GM20000 (cell line): ENCODE measurements at regions not wholly inside any gene's neighbourhood (a gene's known extent, or its start where the extent isn't known, plus 50 kb on each side); places are given as distances from the start of the nearest gene placed in this dataset.
"Not testable (repeated sequence)": the region's sequence is repeated elsewhere in the genome, so short reads cannot be mapped to it uniquely, and the experiment has no call there.

Experiments
- DNase-seq: peaks from one replicate; pipeline ENCODE4 v3.0.0; 2012; ENCODE audit warnings: low spot score
- CTCF ChIP-seq: IDR thresholded peaks from 2 replicates; pipeline ENCODE4 v1.5.1; 2012; ENCODE audit warnings: mild to moderate bottlenecking, control low read depth; ENCODE audit errors: extremely low read depth, missing control alignments

DNA sequence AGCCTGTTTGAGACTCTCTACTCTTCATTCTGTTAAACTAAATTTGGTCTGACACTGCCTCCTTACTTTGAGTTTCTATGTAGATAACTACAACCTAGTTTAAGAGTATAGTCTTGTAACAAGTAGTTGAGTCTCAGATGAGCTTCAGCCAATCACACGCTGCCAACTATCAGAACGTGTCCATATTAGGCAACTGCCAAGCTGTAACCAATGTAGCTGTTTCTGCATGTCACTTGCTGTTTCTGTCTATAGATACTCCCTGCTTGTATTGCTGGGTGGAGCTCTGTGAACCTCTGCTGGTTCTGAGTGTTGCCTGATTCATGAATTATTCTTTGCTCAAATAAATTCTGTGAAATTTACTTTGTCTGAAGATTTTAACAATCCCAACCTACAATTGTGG lies 452.6 kb upstream of the NR5A2 start:
- DNase-seq, result no peak
- TF ChIP-seq CTCF, result no peak

DNA sequence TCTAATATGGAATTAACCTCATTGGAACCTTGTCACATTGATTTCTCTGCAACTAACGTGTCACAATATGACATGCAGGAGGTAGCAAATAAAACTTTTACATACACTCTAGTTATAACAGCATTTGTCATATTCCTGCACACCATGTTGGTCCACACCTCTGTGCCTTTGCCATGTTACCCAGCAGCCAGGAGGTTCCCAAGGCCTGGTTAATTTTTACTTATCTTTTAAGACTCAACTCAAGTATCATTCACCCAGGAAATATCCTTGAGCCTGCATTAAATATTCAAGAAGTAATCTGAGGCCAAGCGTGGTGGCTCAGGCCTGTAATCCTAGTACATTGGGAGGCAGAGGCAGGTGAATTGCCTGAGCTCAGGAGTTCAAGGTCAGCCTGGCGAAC lies 447.2 kb upstream of the NR5A2 start:
- DNase-seq, result no peak
- TF ChIP-seq CTCF, result no peak

DNA sequence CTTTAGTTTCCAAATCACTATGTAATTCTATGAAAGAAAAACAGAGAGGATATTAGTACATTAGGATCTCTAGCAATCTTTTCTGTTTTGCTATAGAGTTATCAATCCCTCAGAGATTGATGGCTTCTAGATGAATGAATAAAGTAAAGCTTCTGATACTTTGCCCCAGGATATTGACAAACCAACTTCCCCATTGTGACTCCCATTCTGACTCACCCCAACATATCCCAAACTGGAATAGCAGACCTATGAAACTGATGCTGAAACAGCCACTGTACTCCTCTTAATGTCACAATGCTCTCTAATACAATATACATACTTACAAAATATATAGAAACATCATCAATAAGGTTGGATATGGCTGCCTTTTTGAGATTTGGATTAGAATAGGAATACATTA lies 442.1 kb upstream of the NR5A2 start:
- no peak for DNase-seq
- no peak for TF ChIP-seq CTCF

DNA sequence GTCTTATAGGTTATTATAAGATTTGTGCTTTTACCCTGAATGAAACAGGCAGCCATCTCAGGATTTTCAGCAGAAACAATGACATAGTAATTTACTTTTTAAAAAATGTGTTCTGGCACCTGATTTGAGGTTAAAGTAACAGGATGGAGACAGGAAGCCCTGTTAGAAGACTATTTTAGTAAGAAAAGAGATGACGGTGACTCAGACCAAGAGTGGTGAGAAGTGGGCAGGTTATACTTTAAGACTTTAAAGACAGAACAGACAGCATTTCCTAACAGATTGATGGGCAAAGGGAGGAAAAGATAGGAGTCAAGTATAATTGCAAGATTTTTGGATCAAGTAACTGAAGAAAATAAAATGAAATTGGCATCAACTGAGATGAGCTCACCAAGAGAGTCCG lies 436.8 kb upstream of the NR5A2 start:
- DNase-seq, result peak; percentile 12
- no peak for TF ChIP-seq CTCF

- TF ChIP-seq CTCF, result no peak
- no peak for DNase-seq
Measured at GRCh38 chr1:199591468-199591867, 436.0 kb upstream of the NR5A2 start.

DNA sequence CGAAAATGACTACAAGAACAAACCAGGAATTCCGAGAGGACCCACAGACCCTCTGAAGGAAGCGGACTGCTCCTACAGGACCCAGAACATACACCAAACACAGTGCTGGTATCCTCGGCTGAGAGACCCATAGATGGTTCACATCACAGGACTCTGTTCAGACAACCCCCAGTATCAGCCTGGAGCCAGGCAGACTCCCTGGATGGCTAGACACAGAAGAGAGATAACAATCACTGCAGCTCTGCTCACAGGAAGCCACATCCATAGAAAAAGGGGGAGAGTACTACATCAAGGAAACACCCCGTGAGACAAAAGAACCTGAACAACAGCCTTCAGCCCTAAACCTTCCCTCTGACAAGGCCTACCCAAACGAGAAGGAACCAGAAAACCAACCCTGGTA lies 434.0 kb upstream of the NR5A2 start:
- no peak for TF ChIP-seq CTCF
- DNase-seq, result no peak

GRCh38 chr1:199596448-199596847 lies 431.1 kb upstream of the NR5A2 start:
- not testable (repeated sequence) for DNase-seq

- DNase-seq, result no peak
- TF ChIP-seq CTCF, result no peak
Measured at GRCh38 chr1:199597152-199597551, 430.4 kb upstream of the NR5A2 start.
